ENCODE measurements at regions not wholly inside any gene's neighbourhood (a gene's known extent, or its start where the extent isn't known, plus 50 kb on each side); places are given as distances from the start of the nearest gene placed in this dataset.

DNA sequence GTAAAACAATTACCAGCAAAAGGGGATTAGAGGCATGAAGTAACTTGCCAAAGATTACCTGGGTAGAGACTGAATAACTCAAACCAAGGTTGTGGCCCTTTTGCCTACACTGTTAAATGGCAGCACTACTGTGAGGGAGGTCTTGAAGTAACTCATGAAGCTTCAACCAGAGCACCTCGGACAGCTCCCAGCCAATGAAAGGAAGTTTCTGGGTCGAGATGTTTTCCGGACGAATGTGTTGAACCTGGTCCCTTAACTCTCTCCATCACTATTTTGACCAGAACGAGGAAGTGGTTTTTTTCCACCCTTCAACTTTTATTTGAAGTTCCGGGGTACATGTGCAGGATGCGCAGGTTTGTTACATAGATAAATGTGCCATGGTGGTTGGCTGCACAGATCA is 133.6 kb upstream of the PRKCQ start:
- TF ChIP-seq SRF (IDR thresholded peaks at IDR 0.05; ENCODE audit: low read depth) (no peak), RAD21 (IDR thresholded peaks at IDR 0.05; ENCODE audit: low read depth) (no peak), TCF7L2 (IDR thresholded peaks at IDR 0.05; ENCODE audit: borderline replicate concordance, extremely low read depth, insufficient read depth, insufficient read length) (no peak), EZH2 (IDR thresholded peaks at IDR 0.05) (no peak), EGR1 (IDR thresholded peaks at IDR 0.05; ENCODE audit: low read depth) (no peak), POLR2AphosphoS5 (IDR thresholded peaks at IDR 0.05; ENCODE audit: low read depth, low read length) (no peak), POLR2A (IDR thresholded peaks at IDR 0.05; ENCODE audit: borderline replicate concordance, extremely low read depth, insufficient read depth, insufficient read length) (no peak)
- TF ChIP-seq, protein P1, sequence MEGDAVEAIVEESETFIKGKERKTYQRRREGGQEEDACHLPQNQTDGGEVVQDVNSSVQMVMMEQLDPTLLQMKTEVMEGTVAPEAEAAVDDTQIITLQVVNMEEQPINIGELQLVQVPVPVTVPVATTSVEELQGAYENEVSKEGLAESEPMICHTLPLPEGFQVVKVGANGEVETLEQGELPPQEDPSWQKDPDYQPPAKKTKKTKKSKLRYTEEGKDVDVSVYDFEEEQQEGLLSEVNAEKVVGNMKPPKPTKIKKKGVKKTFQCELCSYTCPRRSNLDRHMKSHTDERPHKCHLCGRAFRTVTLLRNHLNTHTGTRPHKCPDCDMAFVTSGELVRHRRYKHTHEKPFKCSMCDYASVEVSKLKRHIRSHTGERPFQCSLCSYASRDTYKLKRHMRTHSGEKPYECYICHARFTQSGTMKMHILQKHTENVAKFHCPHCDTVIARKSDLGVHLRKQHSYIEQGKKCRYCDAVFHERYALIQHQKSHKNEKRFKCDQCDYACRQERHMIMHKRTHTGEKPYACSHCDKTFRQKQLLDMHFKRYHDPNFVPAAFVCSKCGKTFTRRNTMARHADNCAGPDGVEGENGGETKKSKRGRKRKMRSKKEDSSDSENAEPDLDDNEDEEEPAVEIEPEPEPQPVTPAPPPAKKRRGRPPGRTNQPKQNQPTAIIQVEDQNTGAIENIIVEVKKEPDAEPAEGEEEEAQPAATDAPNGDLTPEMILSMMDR (IDR thresholded peaks at IDR 0.05 in 2 of 3, conservative IDR thresholded peaks at IDR 0.05 in 1 of 3; ENCODE audit: borderline replicate concordance in 1 of 3, insufficient read depth in 1 of 3, low read depth in 2 of 3, low read length in 2 of 3): no peak
- TF ChIP-seq, protein P2, sequence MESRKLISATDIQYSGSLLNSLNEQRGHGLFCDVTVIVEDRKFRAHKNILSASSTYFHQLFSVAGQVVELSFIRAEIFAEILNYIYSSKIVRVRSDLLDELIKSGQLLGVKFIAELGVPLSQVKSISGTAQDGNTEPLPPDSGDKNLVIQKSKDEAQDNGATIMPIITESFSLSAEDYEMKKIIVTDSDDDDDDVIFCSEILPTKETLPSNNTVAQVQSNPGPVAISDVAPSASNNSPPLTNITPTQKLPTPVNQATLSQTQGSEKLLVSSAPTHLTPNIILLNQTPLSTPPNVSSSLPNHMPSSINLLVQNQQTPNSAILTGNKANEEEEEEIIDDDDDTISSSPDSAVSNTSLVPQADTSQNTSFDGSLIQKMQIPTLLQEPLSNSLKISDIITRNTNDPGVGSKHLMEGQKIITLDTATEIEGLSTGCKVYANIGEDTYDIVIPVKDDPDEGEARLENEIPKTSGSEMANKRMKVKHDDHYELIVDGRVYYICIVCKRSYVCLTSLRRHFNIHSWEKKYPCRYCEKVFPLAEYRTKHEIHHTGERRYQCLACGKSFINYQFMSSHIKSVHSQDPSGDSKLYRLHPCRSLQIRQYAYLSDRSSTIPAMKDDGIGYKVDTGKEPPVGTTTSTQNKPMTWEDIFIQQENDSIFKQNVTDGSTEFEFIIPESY (IDR thresholded peaks at IDR 0.05; ENCODE audit: extremely low read depth, insufficient replicate concordance, low read length): no peak

Data from HCT116 (cell line).